ENCODE measurements at regions not wholly inside any gene's neighbourhood (a gene's known extent, or its start where the extent isn't known, plus 50 kb on each side); places are given as distances from the start of the nearest gene placed in this dataset.

GRCh38 chr4:122027203-122027602 is 75.3 kb upstream of the TRPC3 start:
- DNase-seq, result no peak

- DNase-seq, result no peak
These were observed 65.4 kb upstream of the TRPC3 start for GRCh38 chr4:122017296-122017695.

GRCh38 chr4:122015203-122015602 is 63.3 kb upstream of the TRPC3 start:
- DNase-seq, result no peak

- no peak for DNase-seq
These were observed 60.9 kb upstream of the TRPC3 start for GRCh38 chr4:122012735-122013134.

- DNase-seq, result no peak
These were observed 58.8 kb upstream of the TRPC3 start for GRCh38 chr4:122010610-122011009.

- DNase-seq, result no peak
These were observed 57.7 kb upstream of the TRPC3 start for GRCh38 chr4:122009524-122009923.

- DNase-seq, result no peak
These were observed 55.2 kb upstream of the TRPC3 start for GRCh38 chr4:122007016-122007415.

GRCh38 chr4:122005064-122005755 is 53.4 kb upstream of the TRPC3 start:
- DNase-seq, result no peak

GRCh38 chr4:122003335-122003734 is 51.5 kb upstream of the TRPC3 start:
- peak; percentile 18 to 33 for DNase-seq
